AG20443 (cell line): ENCODE measurements at regions not wholly inside any gene's neighbourhood (a gene's known extent, or its start where the extent isn't known, plus 50 kb on each side); places are given as distances from the start of the nearest gene placed in this dataset.

Experiments
- DNase-seq: peaks from one replicate; pipeline ENCODE4 v3.0.0; 2012; ENCODE audit warnings: low spot score, mixed read lengths

DNA sequence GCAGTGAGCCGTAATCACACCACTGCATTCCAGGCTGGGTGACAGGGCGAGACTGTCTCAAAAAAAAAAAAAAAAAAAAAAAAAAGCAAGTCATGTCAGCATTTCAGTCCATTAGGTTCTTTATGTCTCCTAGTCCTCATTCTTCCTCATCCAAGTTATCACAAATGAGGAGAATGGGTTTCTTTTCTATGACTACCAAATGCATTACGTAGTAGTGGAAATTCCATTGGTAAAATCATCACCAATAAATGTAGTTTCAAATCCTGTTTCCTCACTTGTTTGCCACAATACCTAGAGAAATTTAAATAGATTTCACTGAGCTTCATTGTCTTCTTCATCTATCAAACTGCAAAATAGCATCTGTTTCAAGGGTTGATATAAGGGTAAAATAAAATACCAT lies 317.6 kb upstream of the MME start:
- no peak for DNase-seq

- DNase-seq, result no peak
Observed at GRCh38 chr3:154759966-154760365, 320.2 kb upstream of the MME start.

DNA sequence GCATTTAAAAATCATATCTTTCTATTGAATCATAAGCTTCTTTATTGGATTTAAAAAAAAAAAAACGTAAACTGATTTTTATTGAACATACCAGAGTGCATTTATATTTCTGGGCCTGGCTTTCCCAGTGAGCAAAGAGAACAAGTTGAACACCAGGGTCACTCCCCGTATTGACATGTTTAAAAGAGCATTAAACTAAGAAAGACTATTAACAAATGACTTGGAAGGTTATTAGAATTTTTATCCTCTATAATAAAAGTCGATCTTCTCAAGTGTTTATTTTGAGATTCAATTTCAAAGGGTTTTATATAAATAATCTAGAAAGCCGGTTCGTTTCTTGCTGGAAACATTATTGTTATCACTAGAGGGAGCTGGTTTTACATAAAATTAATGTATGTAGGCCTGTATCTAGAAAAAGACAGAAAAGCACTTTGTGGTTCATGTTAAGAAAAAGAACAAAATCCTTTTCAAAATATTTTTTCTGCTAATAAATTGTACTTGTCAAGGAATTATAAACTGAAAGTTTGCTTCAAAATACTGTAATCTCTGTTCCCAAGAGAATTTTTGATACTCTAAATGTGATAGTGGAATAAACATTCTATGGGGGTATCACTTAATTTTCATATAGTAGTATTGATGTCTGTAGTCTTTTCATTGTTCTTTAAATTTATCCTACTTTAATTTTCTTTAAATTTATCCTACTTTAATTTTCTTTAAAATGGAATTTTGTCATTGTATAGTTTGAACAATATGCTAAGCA lies 321.8 kb upstream of the MME start:
- peak; percentile 23 for DNase-seq

- DNase-seq, result no peak
Observed at GRCh38 chr3:154753101-154753500, 323.1 kb upstream of the GPR149 start.

- DNase-seq, result no peak
Observed at GRCh38 chr3:154749514-154749913, 319.5 kb upstream of the GPR149 start.

GRCh38 chr3:154745929-154746328 lies 315.9 kb upstream of the GPR149 start:
- DNase-seq, result no peak

- DNase-seq, result no peak
Observed at GRCh38 chr3:154745122-154745521, 315.1 kb upstream of the GPR149 start.

GRCh38 chr3:154743418-154743817 lies 313.4 kb upstream of the GPR149 start:
- no peak for DNase-seq

DNA sequence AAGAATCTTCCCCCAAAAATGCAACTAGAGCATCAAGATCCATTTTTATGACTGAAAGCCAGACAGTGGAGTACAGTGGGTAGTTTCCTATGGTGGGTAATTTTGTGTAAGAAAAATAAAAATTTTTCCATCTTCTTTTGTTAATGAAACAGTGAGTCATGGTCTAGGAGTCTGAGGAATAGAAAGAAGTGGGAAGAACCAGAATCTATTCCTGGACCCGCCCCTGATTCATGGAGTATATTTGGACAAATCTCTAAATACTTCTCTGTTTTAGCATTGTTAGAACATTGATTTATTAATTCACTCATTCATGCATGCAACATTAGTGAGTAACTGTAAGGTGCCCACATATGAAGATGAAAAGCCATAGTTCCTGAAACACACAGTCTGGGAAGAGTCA lies 304.5 kb upstream of the GPR149 start:
- no peak for DNase-seq

- DNase-seq, result no peak
Observed at GRCh38 chr3:154730186-154730585, 300.2 kb upstream of the GPR149 start.

GRCh38 chr3:154729741-154730140 lies 299.8 kb upstream of the GPR149 start:
- DNase-seq, result no peak

DNA sequence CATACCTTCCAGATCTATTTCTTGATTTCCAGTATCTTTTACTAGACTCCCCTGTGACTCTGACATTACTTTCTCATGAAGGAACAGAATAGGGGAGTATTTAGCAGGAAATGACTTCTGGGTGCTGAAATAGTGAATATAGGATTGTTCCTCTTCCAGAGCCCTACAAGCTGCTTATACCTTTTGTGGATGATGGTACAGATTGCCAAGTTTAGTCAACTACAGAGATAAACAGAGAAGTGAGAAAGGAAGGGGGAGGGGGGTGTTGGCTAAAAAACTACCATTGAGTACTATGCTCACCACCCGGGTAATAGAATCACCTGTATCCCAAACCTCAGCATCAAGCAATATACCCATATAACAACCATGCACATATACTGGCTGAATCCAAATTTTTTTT lies 298.3 kb upstream of the GPR149 start:
- no peak for DNase-seq

DNA sequence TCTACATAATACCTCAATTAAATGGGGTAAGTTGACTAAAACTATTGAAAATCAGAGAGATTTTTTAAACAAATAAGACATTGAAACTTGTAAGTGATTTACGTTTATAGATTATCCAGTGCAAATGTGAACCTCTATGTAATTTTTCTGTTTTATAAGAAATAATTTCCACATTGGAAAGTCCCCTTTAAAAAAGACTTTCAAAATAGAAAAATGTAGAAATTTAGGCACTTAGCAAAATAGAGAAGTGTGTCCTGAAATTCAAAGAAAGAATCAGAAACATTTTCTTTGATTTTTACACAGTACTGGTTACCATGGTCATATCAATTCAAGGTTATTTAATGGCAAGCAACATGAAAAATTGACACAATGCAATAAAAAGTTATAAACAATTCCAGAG lies 290.9 kb upstream of the GPR149 start:
- DNase-seq, result no peak

GRCh38 chr3:154718053-154718452 lies 288.1 kb upstream of the GPR149 start:
- no peak for DNase-seq

GRCh38 chr3:154716170-154716569 lies 286.2 kb upstream of the GPR149 start:
- DNase-seq, result no peak

DNA sequence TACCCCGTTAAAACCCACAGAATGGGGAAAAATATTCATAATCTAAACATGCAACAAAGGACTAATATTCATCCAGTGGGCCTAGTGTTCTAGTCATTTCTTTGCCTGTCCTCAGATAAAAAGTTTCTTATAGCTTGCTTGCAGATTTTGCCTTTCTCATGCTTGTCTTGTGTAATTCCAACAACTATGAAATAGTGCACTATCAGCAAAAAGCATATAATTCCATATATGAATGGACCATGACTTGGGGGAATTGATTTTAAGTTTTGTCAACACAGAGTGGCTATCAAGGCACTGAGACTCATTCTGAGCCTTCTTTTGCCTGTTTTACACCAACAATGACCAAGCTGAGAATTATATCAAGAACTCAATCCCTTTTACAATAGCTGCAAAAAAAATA lies 278.6 kb upstream of the GPR149 start:
- DNase-seq, result no peak

- DNase-seq, result no peak
Observed at GRCh38 chr3:154701055-154701454, 271.1 kb upstream of the GPR149 start.

DNA sequence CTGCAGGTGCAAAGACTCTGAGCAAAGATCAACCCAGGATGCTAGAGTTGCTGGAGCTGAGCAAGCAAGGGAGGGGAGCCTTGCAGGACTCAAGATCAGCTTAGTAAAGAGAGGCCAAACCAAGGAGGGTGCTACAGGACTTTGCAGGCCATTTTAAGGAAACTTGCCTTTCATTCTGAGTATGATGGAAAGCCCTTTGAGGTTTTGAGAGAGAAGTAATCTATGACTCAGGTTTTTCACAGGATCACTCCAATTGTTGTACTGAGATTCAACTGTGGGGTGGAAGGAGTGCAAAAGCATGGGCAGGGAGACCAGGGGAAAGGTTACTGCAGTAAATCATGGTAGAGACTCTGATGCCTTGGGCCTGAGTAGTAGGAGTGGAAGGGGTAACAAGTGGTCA lies 260.4 kb upstream of the GPR149 start:
- no peak for DNase-seq

- DNase-seq, result no peak
Observed at GRCh38 chr3:154684440-154684839, 254.4 kb upstream of the GPR149 start.

DNA sequence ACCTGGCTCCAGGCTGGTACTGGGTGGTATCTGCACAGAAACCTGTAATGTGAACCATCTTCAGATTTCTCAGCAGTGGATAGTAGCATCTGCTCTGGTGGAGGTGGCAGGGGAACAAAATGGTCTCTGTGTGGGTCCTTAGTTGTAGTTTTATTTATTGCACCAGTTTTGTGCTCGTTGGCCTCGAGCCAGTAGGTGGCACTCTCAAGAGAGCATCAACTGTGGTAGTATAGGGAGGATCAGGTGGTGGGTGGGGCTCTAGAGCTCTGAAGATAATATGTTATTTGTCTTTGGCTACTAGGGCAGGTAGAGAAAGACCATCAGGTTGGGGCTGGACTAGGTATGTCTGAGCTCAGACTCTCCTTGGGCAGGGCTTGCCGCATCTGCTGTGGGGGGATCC lies 254.0 kb upstream of the GPR149 start:
- DNase-seq, result no peak

GRCh38 chr3:154678041-154678654 lies 248.2 kb upstream of the GPR149 start:
- DNase-seq, result no peak

DNA sequence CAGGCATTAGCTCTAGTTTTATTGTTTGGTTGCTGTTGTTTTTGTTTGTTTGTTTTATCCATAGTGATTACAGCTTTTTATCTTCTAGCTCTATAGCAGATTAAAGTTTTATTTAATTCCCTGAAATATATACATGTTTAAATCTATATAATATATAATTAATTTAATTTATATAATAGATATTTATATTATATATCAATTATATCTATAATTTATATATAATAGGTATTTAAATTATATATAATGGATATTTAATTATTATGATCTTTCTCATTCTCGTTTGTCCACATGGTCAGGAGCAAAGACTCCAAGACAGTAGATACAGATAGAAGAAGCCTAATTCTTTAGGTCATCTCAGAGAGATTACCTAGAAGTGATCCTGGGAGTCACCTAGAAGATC lies 238.8 kb upstream of the GPR149 start:
- no peak for DNase-seq

DNA sequence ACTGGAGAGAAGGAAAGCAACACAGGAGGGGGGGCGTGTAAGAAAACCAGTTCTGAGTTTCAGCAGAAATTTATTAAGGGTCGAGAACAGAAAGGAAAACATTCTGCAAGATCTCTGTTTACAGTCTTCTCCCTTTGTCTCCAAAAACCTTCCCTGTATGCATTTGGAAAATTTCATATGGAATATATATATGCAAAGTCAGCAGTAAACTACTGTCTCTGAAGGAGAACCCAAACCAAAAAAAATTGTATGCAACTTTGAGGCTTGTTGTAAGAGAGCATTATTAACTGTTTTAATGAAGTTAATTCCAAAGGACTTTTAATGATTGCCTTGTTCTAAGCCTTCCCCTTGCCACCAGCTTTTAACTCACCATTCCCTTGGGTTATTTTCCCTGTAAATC lies 238.2 kb upstream of the GPR149 start:
- no peak for DNase-seq

GRCh38 chr3:154666542-154666941 lies 236.6 kb upstream of the GPR149 start:
- no peak for DNase-seq
